H1 (cell line): ENCODE measurements at regions not wholly inside any gene's neighbourhood (a gene's known extent, or its start where the extent isn't known, plus 50 kb on each side); places are given as distances from the start of the nearest gene placed in this dataset.

Source experiments
- CTCF ChIP-seq, 3 experiments: IDR thresholded peaks; 1 replicate in 2 of 3; 2 replicates in 1 of 3; pipeline versions ENCODE4 v1.5.1 to v1.6.1; 2011; ENCODE audit warnings: low read length in 3 of 3, mild to moderate bottlenecking in 3 of 3, inconsistent platforms in 2 of 3, low read depth in 1 of 3, moderate library complexity in 1 of 3; ENCODE audit not compliant: insufficient read depth in 1 of 3; ENCODE audit errors: control extremely low read depth in 1 of 3

GRCh38 chr6:21323577-21323976, 270.0 kb upstream of the SOX4 start (continued):
- no peak for TF ChIP-seq CTCF (IDR thresholded peaks at IDR 0.05; ENCODE audit: control extremely low read depth in 1 of 3, insufficient read depth in 1 of 3, low read depth in 1 of 3, low read length in 3 of 3)
